Cardiac fibroblast (primary cell): ENCODE measurements at regions not wholly inside any gene's neighbourhood (a gene's known extent, or its start where the extent isn't known, plus 50 kb on each side); places are given as distances from the start of the nearest gene placed in this dataset.
A peak's percentile ranks its signal among the peaks of the same experiment; 100 is the strongest.

Experiments used
- DNase-seq, 2 donors: peaks; one replicate each; pipeline versions ENCODE4 v3.0.0 to v3.0.0-alpha.2; 2010; ENCODE audit warnings: low read depth in 2 of 2
- H3K4me3 ChIP-seq, 2 donors: replicated peaks in 1 of 2; 1 replicate in 1 of 2; 2 replicates in 1 of 2; pipeline ENCODE4 v1.5.1; 2011; ENCODE audit warnings: low read depth in 2 of 2, low read length in 2 of 2, mild to moderate bottlenecking in 2 of 2, moderate library complexity in 1 of 2
- CTCF ChIP-seq: IDR thresholded peaks from one replicate; pipeline ENCODE4 v1.5.1; 2011; ENCODE audit warnings: low read depth, mild to moderate bottlenecking, low read length, inconsistent platforms

GRCh38 chr15:79373113-79373512 lies 59.0 kb upstream of the MINAR1 start:
- no peak for DNase-seq
- TF ChIP-seq CTCF = no peak
- no peak overlapping the region for H3K4me3 ChIP-seq

- no peak for DNase-seq
- TF ChIP-seq CTCF = no peak
- no peak overlapping the region for H3K4me3 ChIP-seq
Measured at GRCh38 chr15:79373728-79374127, 58.4 kb upstream of the MINAR1 start.

- H3K4me3 ChIP-seq = no peak overlapping the region
- DNase-seq = no peak
- TF ChIP-seq CTCF = no peak
Measured at GRCh38 chr15:79376383-79376782, 55.8 kb upstream of the MINAR1 start.

GRCh38 chr15:79378394-79379109 lies 53.6 kb upstream of the MINAR1 start:
- peak; percentile 7 to 35 for DNase-seq
- TF ChIP-seq CTCF = no peak
- no peak overlapping the region for H3K4me3 ChIP-seq

- peak; percentile 91 for TF ChIP-seq CTCF
- no peak overlapping the region for H3K4me3 ChIP-seq
- peak; percentile 83 to 84 for DNase-seq
Measured at GRCh38 chr15:79380755-79381497, 51.2 kb upstream of the MINAR1 start.

- no peak overlapping the region for H3K4me3 ChIP-seq
- DNase-seq = no peak
- no peak for TF ChIP-seq CTCF
Measured at GRCh38 chr15:79381593-79381992, 50.5 kb upstream of the MINAR1 start.
